GM21737 (cell line): ENCODE measurements at regions not wholly inside any gene's neighbourhood (a gene's known extent, or its start where the extent isn't known, plus 50 kb on each side); places are given as distances from the start of the nearest gene placed in this dataset.

Experiments used
- ATAC-seq: cut with Tn5 transposase; IDR thresholded peaks from one replicate; pipeline ENCODE4 v1.9.1; 2021; ENCODE audit warnings: mild to moderate bottlenecking, moderate library complexity; ENCODE audit not compliant: unreplicated experiment

- ATAC-seq = no peak
Observed at GRCh38 chr16:86087011-86087895, 188.3 kb downstream of the IRF8 start.

GRCh38 chr16:86087896-86088230 lies 188.9 kb downstream of the IRF8 start:
- no peak for ATAC-seq

- no peak for ATAC-seq
Observed at GRCh38 chr16:86088287-86088686, 189.3 kb downstream of the IRF8 start.

GRCh38 chr16:86088816-86089215 lies 189.9 kb downstream of the IRF8 start:
- no peak for ATAC-seq

- ATAC-seq = no peak
Observed at GRCh38 chr16:86089334-86089900, 190.5 kb downstream of the IRF8 start.

- ATAC-seq = peak; percentile 72
Observed at GRCh38 chr16:86089991-86090390, 191.0 kb downstream of the IRF8 start.

GRCh38 chr16:86090461-86091170 lies 191.7 kb downstream of the IRF8 start:
- ATAC-seq = no peak

GRCh38 chr16:86091976-86092375 lies 193.0 kb downstream of the IRF8 start:
- ATAC-seq = no peak

GRCh38 chr16:86092586-86093480 lies 193.9 kb downstream of the IRF8 start:
- ATAC-seq = no peak

- ATAC-seq = no peak
Observed at GRCh38 chr16:86093801-86094750, 195.1 kb downstream of the IRF8 start.

GRCh38 chr16:86095131-86095752 lies 196.3 kb downstream of the IRF8 start:
- no peak for ATAC-seq

- no peak for ATAC-seq
Observed at GRCh38 chr16:86095906-86096485, 197.0 kb downstream of the IRF8 start.

GRCh38 chr16:86096850-86097249 lies 197.9 kb downstream of the IRF8 start:
- ATAC-seq = no peak

- no peak for ATAC-seq
Observed at GRCh38 chr16:86099326-86099725, 200.4 kb downstream of the IRF8 start.

GRCh38 chr16:86100205-86101136 lies 201.5 kb downstream of the IRF8 start:
- no peak for ATAC-seq

- no peak for ATAC-seq
Observed at GRCh38 chr16:86101137-86101896, 202.4 kb downstream of the IRF8 start.

- no peak for ATAC-seq
Observed at GRCh38 chr16:86101897-86102157, 202.9 kb downstream of the IRF8 start.
